NCI-H69 (cell line): ENCODE measurements at regions not wholly inside any gene's neighbourhood (a gene's known extent, or its start where the extent isn't known, plus 50 kb on each side); places are given as distances from the start of the nearest gene placed in this dataset.

Source experiments
- DNase-seq: peaks from one replicate; lab custom pipeline; 2025; lab: John Stamatoyannopoulos, UW

GRCh38 chr6:167756597-167756996 lies 70.1 kb upstream of the AFDN start:
- peak; percentile 80 for DNase-seq

GRCh38 chr6:167757249-167757648 lies 69.5 kb upstream of the AFDN start:
- no peak for DNase-seq

- DNase-seq = no peak
Observed at GRCh38 chr6:167757821-167758220, 68.9 kb upstream of the AFDN start.

- DNase-seq = no peak
Observed at GRCh38 chr6:167758309-167759023, 68.2 kb upstream of the AFDN start.

GRCh38 chr6:167759206-167759605 lies 67.5 kb upstream of the AFDN start:
- DNase-seq = no peak

- no peak for DNase-seq
Observed at GRCh38 chr6:167759912-167760311, 66.8 kb upstream of the AFDN start.

- DNase-seq = no peak
Observed at GRCh38 chr6:167760979-167761793, 65.5 kb upstream of the AFDN start.

- peak; percentile 72 for DNase-seq
Observed at GRCh38 chr6:167761794-167762258, 64.9 kb upstream of the AFDN start.

- DNase-seq = no peak
Observed at GRCh38 chr6:167762259-167762962, 64.3 kb upstream of the AFDN start.

- DNase-seq = no peak
Observed at GRCh38 chr6:167763056-167763944, 63.4 kb upstream of the AFDN start.

- no peak for DNase-seq
Observed at GRCh38 chr6:167764215-167764614, 62.5 kb upstream of the AFDN start.

- no peak for DNase-seq
Observed at GRCh38 chr6:167764713-167765479, 61.8 kb upstream of the AFDN start.

- DNase-seq = peak; percentile 57
Observed at GRCh38 chr6:167766986-167767714, 59.6 kb upstream of the AFDN start.

GRCh38 chr6:167767715-167768107 lies 59.0 kb upstream of the AFDN start:
- no peak for DNase-seq

- DNase-seq = no peak
Observed at GRCh38 chr6:167768471-167769215, 58.1 kb upstream of the AFDN start.

GRCh38 chr6:167769408-167770190 lies 57.1 kb upstream of the AFDN start:
- DNase-seq = no peak

GRCh38 chr6:167770291-167770955 lies 56.3 kb upstream of the AFDN start:
- DNase-seq = no peak

GRCh38 chr6:167774881-167775280 lies 51.8 kb upstream of the AFDN start:
- no peak for DNase-seq
